Coronary artery (tissue), 2 donors: ENCODE measurements at regions not wholly inside any gene's neighbourhood (a gene's known extent, or its start where the extent isn't known, plus 50 kb on each side); places are given as distances from the start of the nearest gene placed in this dataset.

Source experiments
- DNase-seq: peaks from one replicate; pipeline ENCODE4 v3.0.0-alpha.2; 2017; ENCODE audit warnings: low spot score
- H3K27ac ChIP-seq, 2 donors: fragments of 200-600 bp; sonication (generic); one replicate each; pipeline ENCODE4 v1.5.1; 2016 to 2019
- H3K4me3 ChIP-seq: fragments of 200-600 bp; sonication (generic); 2 replicates; pipeline ENCODE4 v1.5.1; 2016; ENCODE audit warnings: mild to moderate bottlenecking, moderate library complexity
- TF ChIP-seq, protein P1 (sequence below): fragments of 200-600 bp; sonication (generic); IDR thresholded peaks from one replicate; pipeline ENCODE4 v1.5.1; 2019; ENCODE audit warnings: antibody characterized with exemption

- H3K27ac ChIP-seq: no peak overlapping the region
- TF ChIP-seq, protein P1, sequence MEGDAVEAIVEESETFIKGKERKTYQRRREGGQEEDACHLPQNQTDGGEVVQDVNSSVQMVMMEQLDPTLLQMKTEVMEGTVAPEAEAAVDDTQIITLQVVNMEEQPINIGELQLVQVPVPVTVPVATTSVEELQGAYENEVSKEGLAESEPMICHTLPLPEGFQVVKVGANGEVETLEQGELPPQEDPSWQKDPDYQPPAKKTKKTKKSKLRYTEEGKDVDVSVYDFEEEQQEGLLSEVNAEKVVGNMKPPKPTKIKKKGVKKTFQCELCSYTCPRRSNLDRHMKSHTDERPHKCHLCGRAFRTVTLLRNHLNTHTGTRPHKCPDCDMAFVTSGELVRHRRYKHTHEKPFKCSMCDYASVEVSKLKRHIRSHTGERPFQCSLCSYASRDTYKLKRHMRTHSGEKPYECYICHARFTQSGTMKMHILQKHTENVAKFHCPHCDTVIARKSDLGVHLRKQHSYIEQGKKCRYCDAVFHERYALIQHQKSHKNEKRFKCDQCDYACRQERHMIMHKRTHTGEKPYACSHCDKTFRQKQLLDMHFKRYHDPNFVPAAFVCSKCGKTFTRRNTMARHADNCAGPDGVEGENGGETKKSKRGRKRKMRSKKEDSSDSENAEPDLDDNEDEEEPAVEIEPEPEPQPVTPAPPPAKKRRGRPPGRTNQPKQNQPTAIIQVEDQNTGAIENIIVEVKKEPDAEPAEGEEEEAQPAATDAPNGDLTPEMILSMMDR: no peak
- H3K4me3 ChIP-seq: no peak overlapping the region
- DNase-seq: no peak
Observed at GRCh38 chr16:51057969-51058337, 93.1 kb downstream of the SALL1 start.

GRCh38 chr16:51057102-51057793 lies 93.8 kb downstream of the SALL1 start:
- Histone ChIP-seq H3K4me3 (no peak overlapping the region), H3K27ac (no peak overlapping the region)
- TF ChIP-seq, protein P1: no peak
- no peak for DNase-seq

DNA sequence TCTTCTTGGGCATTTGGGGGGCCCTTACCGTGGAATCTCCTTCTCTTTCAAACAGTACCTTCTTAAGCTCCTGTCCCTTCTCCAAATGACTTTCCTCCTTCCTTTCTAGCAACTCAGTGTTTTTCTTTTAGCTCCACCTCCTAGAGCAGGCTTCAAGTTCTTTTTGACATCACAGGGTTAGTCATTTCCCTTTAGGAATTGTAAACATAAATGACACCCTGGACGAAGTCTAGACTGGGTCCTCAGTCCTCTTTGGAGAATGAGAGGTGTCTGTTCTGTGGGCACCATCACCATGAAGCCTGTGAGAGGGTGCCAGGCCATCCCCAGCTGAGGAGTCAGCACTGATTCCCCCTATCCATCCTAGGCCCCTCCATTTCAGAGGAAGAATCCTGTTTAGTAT lies 94.7 kb downstream of the SALL1 start:
- Histone ChIP-seq H3K27ac (no peak overlapping the region), H3K4me3 (no peak overlapping the region)
- TF ChIP-seq, protein P1: no peak
- DNase-seq: no peak

GRCh38 chr16:51055434-51055833 lies 95.6 kb downstream of the SALL1 start:
- TF ChIP-seq, protein P1: no peak

DNA sequence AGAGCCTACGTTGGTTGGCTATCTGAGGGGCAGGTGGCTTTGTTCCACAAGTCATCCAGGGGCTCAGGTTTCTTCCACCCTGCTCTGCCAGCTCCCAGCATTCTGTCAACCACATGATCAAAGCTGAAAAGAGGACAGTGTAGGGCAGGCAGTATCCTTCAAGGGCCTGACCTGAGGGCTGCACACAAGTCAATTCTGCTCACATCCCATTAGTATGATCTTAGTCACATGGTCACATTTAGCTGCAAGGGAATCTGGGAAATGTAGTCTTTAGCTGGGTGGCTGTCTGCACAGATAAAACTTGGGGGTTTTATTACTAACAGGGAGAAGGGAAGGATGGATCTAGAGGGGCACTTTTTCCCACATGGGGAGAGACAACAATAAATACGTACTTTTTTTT lies 97.3 kb downstream of the SALL1 start:
- H3K4me3 ChIP-seq: no peak overlapping the region
- DNase-seq: no peak
- H3K27ac ChIP-seq: no peak overlapping the region
- TF ChIP-seq, protein P1: no peak

More at GRCh38 chr16:51055434-51055833, 95.6 kb downstream of the SALL1 start:
- H3K4me3 ChIP-seq: no peak overlapping the region
- no peak for DNase-seq
- no peak overlapping the region for H3K27ac ChIP-seq

DNA sequence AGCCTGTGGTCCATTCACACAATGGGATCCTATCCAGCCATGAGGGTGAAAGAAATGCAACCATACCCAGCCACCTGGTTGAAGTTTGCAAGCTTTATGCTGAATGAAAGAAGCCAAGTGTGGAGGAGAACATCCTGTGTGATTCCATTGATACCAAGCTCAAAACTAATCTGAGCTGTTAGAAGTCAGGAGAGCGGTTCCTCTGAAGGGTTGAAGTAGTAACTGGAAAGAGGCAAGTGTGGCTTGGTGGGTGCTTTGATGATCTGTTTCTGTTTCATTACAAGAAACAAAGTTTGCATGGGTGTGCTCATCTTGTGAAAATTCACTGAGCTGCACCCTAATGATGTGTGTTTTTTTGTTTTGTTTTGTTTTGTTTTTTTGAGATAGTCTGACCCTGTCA lies 99.4 kb downstream of the SALL1 start:
- H3K27ac ChIP-seq: no peak overlapping the region
- DNase-seq: no peak
- no peak overlapping the region for H3K4me3 ChIP-seq
- TF ChIP-seq, protein P1: no peak

- TF ChIP-seq, protein P1: no peak
- no peak overlapping the region for H3K4me3 ChIP-seq
- no peak for DNase-seq
Observed at GRCh38 chr16:51050377-51050706, 100.7 kb downstream of the SALL1 start.

More at GRCh38 chr16:51050377-51050706, 100.7 kb downstream of the SALL1 start:
- no peak overlapping the region for H3K27ac ChIP-seq
